Body of pancreas (tissue), 4 donors: ENCODE measurements at regions not wholly inside any gene's neighbourhood (a gene's known extent, or its start where the extent isn't known, plus 50 kb on each side); places are given as distances from the start of the nearest gene placed in this dataset.

Source experiments
- CTCF ChIP-seq, 7 experiments: fragments of 450-650 bp in 4 of 7; fragments of 200-600 bp in 3 of 7; sonication (generic) in 3 of 7; IDR thresholded peaks; one replicate each; pipeline ENCODE4 v1.5.1; 2016 to 2019; ENCODE audit warnings: antibody characterized with exemption in 7 of 7
- POLR2A ChIP-seq, 3 donors: fragments of 450-650 bp; IDR thresholded peaks; one replicate each; pipeline ENCODE4 v1.6.1; 2016; ENCODE audit warnings: antibody characterized with exemption in 3 of 3, mild to moderate bottlenecking in 2 of 3

GRCh38 chr13:38265132-38265497 is 84.5 kb upstream of the UFM1 start:
- TF ChIP-seq CTCF (IDR thresholded peaks at IDR 0.05) = no peak
- no peak for TF ChIP-seq POLR2A (IDR thresholded peaks at IDR 0.05)
